ENCODE measurements at regions not wholly inside any gene's neighbourhood (a gene's known extent, or its start where the extent isn't known, plus 50 kb on each side); places are given as distances from the start of the nearest gene placed in this dataset.
"Not testable (repeated sequence)": the region's sequence is repeated elsewhere in the genome, so short reads cannot be mapped to it uniquely, and the experiment has no call there.

DNA sequence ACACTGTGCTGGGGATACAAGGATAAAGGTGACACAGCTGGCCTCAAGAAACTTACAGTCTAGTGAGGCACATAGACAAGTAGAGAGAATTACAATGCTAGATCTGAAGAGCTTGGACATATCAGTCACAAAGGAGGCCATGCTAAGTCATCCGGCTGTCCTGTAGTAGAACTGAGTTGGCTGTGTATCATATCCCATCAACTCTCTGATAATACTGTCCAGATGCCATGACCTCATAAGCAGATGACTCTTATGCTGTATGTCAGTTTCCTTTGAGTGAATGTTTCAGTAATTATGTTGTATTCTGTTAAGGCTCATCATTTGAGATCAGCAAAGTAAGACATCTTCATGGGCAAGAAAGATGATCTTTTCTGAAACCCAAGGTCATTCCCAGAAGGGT, 442.9 kb downstream of the MID1IP1 start:
- no peak for DNase-seq

GRCh38 chrX:39245024-39245423, 443.8 kb downstream of the MID1IP1 start:
- DNase-seq = no peak

DNA sequence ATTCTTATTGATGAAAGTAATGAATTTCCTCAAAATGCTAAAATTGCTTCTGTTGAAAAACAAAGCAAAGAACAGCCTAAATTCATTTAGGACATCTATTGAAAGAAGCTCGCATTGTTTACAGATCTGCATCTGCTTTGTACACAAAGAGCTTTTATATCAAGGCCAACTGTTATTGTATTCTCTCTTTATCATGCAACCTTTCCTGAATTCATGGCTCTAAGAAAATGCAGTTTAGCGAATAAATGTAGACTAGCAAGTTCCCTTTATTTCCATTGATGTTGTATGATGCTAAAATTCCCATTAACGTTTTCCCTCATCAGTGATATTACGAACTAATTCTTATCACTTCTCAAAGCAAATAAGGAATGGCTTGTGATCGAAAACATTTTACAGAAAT, 446.3 kb downstream of the MID1IP1 start:
- DNase-seq = peak in 1 of 2 donors; percentile 39

- DNase-seq = no peak
Observed at GRCh38 chrX:39248330-39248729, 447.1 kb downstream of the MID1IP1 start.

DNA sequence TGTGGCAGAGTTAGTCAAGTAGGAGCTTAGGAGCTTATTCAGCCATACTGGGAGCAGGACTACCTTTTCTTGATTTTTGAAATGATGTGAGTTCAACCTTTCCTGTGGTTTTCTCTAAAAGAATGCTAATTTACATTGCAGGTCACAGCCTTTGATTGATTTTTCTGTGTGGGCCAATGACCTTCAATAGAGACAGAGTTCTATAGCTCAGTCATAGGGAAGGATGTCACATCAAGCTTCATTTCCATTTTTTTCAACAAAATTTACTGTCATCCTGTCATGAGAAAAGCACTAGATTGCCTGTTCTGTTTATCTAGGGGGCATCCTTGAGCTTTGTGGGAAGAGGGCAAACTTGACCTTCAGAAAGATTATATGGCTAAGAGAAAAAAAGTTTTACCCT, 448.7 kb downstream of the MID1IP1 start:
- no peak for DNase-seq

DNA sequence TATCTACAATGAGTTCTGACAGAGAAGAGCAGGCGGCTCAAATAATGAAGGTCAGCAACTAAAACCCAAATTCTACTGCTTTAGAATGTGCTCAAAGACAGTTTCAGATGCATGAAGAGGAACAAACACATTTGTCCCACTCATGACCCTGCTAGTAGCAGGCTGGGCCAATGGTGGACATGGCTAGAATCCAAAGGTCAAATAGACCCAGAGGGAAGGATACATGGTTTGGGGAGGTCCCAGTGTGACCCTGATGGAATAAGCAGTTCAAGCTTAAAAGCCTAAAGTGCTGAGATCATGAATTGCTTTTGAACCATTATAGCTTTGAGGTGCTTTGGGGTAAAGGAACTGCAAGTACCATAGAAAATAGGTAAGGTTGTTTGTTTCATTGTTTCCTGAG, 450.7 kb downstream of the MID1IP1 start:
- no peak for DNase-seq

- DNase-seq = no peak
Observed at GRCh38 chrX:39253551-39253950, 452.3 kb downstream of the MID1IP1 start.

- DNase-seq = no peak
Observed at GRCh38 chrX:39258331-39258730, 457.1 kb downstream of the MID1IP1 start.

DNA sequence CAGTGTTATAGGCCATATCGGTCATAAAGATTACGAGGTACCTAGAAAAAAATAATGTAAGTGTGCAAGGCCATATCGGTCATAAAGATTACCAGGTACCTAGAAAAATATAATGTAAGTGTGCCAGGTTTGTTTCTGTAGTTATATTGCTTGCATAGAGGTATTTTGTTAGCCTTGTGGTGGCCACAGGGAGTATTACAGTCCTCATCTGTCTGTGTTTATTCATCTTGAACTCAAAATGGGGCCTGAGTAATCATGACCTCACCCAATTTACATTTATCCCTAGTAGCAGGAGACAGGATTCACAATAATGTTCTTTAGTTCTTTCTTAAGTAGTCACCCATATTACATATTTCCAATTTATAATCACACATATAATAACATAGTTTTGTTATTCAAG, 459.7 kb downstream of the MID1IP1 start:
- no peak for DNase-seq

DNA sequence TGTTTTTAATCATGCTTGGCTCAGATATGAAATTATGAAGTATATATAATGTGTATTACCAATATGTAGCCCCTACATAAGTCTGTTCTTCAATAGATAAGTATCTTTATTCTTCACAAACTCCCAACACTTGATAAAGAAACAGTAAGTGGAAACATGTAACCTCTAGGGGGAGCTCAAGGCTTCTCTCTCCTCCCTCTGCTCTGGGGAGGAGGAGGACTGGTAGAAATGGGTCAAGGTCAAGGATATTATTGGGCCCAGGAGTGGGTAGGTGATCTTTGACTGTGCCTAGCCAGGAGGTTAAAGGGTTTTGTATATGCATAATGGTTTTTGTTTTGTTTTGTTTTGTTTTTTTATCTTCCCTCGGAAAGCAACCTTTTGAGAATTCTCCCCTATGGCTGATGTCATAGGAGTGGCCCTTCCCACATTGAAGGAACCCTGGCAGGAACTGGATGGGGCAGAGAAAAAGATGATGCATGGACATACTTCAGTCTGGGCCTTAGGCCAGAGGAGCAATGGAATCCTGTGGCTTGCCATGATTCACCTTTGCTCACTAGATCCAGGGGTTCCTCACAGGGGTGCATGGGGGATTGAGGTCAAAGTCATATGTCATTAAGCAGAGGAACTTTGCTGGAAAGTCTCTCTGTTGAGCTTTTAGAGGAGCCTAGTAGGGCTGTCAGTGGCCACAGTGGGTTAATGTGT, 460.3 kb downstream of the MID1IP1 start:
- DNase-seq = peak in 1 of 2 donors; percentile 8

DNA sequence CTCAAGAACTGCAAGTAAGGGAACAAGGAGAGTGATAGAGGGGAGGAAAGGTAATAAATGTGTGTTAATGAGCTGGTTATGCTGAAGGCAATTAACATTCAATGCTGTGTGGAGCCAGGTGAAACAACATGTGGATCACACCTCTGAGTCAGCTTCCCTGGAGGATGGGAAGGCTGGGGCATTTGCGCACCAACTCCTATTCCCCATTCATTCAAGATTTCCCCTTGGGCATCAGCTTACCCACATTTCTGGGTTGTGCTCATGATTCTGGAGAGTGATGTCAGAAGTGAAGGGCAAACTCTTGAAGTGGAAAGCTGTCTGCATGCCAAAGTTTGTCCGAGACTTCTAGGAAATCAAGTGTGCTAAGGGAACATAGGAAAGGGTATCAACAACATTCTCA, 461.4 kb downstream of the MID1IP1 start:
- DNase-seq = no peak

DNA sequence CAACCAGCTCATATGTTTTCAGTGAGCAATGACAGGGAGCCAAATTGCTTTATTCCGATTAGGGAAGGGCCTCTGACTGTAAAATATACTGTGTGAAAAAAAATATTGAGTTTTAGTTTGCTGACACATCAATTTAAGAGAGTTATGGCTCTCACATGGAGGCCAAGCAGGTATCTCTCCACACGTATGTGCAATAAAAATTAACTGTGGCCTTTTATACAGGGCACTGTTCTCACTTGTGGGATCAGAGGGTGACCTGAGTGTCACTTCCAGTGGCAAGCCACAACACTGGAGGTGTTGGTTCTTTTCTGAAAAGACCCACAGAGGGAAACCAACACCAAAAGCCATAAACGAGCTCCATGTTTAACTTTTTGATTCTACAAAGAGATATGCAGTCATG, 462.8 kb downstream of the MID1IP1 start:
- DNase-seq = no peak

DNA sequence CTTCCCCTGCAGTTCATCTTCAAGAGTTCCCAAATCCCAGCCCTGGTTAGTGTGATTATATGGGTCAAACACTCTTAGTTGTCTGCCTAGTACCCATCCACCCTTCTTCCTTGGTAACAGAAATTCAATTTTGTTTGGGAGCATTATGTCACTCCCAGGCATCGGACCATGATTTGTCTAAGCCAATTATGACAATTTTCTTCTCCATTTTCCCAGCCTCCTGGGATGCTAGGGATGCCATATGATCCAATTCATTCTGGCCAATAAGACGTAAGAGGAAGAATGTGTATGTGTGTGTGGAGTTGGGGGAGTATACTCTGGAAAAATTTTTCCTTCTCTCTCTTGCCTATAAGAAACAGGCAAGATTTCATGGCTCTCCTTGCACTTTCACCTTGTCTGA, 465.9 kb downstream of the MID1IP1 start:
- DNase-seq = no peak

DNA sequence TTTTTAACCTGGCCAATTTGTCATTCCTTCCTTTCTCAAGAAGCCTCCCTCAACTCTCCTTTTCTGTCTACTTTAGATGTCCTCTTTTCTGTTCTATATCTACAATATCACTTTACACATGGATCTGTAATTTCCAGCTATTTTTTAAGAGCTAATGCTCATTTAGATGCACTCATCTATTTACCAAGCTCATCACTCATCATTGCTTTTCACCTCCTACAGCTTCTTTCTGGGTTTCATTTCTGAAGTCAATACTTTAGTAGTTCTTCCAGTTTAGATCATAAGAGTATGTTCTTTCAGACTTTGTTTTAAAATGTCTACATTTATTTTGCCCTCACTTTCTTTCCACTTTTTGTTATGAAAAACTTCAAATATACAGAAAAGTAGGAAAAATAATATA, 466.9 kb downstream of the MID1IP1 start:
- DNase-seq = no peak

DNA sequence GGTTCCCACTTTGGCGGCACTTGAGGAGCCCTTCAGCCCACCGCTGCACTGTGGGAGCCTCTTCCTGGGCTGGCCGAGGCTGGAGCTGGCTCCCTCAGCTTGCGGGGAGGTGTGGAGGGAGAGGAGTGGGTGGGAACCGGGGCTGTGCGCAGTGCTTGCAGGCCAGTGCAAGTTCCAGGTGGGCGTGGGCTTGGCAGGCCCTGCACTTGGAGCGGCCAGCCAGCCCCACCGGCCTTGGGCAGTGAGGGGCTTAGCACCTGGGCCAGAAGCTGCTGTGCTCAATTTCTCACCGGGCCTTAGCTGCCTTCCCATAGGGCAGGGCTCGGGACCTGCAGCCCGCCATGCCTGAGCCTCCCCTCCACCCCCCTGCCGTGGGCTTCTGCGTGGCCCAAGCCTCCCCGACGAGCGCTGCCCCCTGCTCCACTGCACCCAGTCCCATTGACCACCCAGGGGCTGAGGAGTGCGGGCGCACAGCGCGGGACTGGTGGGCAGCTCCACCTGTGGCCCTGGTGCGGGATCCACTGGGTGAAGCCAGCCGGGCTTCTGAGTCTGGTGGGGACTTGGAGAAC, 474.3 kb downstream of the MID1IP1 start:
- DNase-seq = no peak

DNA sequence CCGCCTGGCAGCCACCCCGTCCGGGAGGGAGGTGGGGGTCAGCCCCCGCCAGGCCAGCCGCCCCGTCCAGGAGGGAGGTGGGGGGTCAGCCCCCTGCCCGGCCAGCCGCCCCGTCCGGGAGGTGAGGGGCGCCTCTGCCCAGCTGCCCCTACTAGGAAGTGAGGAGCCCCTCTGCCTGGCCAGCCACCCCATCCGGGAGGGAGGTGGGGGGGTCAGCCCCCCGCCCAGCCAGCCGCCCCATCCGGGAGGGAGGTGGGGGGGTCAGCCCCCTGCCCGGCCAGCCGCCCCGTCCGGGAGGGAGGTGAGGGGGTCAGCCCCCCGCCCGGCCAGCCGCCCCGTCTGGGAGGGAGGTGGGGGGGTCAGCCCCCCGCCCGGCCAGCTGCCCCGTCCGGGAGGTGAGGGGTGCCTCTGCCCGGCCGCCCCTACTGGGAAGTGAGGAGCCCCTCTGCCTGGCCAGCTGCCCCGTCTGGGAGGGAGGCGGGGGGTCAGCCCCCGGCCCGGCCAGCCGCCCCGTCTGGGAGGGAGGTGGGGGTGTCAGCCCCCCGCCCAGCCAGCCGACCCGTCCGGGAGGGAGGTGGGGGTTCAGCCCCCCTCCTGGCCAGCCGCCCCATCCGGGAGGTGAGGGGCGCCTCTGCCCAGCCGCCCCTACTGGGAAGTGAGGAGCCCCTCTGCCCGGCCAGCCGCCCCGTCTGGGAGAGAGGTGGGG, 476.6 kb downstream of the MID1IP1 start:
- DNase-seq = not testable (repeated sequence)

- no peak for DNase-seq
Observed at GRCh38 chrX:39283239-39283638, 482.0 kb downstream of the MID1IP1 start.

DNA sequence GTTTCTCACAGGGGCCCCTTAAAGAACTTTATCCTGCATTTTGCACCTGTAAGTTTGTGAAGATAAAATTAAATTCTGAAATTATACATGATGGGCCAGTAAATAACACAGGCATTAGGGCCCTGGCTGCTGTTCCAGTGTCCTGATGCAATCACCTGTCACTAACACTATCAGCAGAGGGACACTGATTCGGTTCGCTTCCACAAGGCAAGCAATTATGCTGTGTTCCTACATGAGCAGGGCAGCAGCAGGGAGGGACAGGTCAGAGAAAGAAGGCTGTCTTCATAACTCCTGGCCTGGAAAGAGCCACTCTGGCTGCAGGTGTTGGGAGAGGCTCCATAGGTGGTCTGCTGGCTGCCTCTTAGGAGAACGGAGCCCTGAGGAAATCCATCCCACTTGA, 487.3 kb downstream of the MID1IP1 start:
- no peak for DNase-seq

GRCh38 chrX:39289827-39290226, 488.6 kb downstream of the MID1IP1 start:
- DNase-seq = no peak

- no peak for DNase-seq
Observed at GRCh38 chrX:39293203-39293602, 491.9 kb downstream of the MID1IP1 start.

- DNase-seq = no peak
Observed at GRCh38 chrX:39296472-39296871, 495.2 kb downstream of the MID1IP1 start.

GRCh38 chrX:39298821-39299220, 497.6 kb downstream of the MID1IP1 start:
- no peak for DNase-seq

DNA sequence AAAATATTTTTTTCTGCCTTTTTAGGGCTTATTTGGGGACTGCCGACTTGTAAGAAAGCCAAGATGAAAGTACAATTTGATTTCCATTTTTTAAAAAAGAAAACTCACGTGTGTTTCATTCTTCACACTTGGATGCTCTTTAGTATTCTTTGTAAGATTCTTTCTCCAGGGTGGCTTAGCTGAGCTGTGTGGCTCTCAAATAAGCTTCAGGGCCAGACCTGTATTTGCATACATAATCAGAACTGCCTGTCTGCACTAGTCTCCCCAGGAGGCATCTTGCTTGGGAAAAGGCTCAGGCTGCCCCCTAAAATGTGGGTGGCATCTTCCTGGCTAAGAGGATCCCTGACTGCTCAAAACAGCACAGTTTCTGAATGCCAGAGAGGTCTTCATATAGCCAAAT, 498.4 kb downstream of the MID1IP1 start:
- no peak for DNase-seq

DNA sequence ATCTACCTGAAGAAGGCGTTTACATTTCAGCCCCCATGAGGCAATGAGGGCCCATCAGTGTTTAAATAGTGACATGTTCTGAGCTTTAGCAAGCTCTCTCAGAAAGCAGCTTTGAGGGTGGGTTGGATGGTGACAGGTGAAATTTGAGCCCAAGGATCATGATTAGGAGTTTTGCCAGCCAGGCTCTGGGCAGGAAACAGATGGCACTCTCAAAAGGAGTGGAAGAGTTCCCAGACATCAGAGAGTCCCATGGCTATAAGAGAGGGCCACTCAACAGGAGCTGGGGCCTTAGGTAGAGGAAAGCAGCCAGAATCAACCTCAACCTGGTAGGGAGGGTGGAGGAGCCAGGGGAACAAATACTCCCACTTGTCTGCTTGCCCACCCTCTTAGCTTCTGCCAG, 499.8 kb downstream of the MID1IP1 start:
- DNase-seq = no peak

Data from hippocampal formation (tissue), 2 donors.